Activated CD4-positive, alpha-beta T cell treated with anti-CD3 and anti-CD28 coated beads, Interleukin-2, amount 50 U/mL, for 1 hour (primary cell): ENCODE measurements at regions not wholly inside any gene's neighbourhood (a gene's known extent, or its start where the extent isn't known, plus 50 kb on each side); places are given as distances from the start of the nearest gene placed in this dataset.

Source experiments
- DNase-seq: peaks from one replicate; pipeline ENCODE4 v3.0.0-alpha.2; 2020

DNA sequence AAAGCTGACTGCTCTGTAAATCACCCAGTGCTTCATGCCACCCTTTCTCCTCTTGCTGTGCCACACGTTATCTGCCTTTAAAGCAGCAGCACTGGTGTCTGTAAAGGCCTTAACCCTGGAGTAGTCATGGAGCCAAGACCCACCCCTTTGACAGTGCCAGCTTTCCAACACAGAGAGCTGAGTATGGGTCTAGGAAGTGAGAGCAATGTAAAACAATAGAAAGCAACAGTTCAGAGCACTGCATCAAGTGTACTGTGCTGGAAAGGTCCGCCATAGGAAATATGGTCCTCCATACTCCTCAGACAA lies 139.5 kb downstream of the DAD1 start:
- DNase-seq, result no peak

DNA sequence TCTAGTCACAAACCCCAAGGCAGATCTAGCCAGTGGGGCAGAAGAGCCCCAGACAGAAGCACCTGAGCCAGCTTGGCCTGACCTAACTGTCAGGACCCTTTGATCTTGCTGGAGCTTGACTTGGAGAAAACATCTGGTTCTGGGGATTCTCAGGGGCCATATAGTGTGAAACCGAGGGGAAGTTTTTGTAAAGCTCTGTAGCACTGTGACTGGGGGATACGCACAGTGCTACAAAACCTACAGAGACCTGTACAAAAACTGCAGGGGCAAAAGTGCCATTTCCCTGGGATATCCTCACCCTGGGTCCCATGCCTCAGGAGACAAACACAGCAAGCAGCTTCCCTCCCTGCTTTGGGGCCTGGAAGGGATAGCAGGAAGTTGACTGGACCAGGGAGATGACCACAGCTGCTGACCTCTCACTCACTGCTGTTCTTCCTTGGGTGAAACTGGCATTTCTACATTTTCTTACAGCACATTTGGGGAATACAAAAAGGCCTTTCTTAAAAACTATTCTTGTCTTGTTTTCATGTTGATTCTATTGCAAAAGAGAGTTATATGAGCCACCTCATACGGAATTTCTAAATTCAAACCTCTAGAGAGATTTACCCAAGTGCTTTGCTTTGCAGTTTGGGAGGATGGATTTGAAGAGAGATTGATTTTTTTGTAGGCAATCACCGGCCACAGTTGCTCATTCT lies 140.0 kb downstream of the DAD1 start:
- DNase-seq, result no peak

DNA sequence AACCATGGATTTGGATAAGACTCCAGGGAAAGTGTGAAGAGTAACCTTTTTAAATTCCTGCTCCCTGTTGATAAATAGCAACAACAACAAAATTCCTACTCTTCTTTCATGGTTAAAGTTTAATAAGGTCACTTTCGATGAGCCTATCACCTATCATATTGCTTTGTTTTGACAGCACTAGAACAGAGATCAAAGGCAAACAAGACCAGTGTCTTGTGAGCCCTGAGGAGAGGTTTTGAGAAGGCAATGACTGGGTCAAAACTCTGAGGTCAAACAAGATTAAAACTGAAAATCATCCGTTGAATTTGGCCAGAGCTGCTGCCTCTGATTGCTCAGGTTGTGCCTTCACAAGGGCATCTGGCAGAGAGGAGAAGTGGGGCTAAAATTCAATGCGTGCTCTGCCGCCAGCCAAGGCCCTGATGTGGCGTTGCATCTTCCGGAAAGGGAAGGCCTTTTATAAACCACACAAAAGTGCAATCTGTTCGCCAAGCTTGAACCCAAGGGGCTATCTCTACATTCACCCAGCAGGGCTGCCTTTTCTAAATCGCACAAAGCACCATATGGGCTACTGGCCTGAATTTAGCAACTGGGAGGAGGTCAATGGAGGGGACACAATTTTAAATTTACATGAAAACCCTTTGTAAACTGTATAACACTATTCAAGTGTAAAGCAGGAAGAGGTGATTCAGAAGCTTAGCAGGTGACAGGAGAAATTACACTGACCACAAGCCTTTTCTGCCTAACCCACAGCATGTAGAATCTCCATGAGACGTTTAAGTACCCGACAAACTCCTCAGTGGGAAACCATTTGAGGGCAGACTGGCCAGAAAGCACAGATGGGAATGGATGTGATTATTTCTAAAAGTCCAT lies 140.8 kb downstream of the DAD1 start:
- DNase-seq, result no peak

DNA sequence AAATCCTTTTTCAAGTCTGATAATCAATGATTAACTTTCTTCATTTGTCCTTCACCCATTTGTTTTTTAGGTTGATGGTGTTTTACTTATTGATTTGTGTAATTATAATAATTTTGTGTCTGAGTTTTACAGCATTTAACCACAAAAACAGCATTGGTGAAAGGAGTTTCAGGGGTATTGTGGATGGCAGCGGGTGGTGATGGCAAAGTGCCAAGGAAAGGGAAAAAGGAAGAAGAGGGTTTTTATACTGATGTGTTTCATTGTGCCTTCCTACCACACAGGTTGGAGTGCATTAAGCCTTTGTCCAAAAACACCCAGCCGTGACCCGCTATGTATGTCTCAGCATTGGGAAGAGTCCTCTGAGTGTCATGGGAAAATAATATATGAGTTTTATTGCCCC lies 150.3 kb downstream of the DAD1 start:
- DNase-seq, result no peak

DNA sequence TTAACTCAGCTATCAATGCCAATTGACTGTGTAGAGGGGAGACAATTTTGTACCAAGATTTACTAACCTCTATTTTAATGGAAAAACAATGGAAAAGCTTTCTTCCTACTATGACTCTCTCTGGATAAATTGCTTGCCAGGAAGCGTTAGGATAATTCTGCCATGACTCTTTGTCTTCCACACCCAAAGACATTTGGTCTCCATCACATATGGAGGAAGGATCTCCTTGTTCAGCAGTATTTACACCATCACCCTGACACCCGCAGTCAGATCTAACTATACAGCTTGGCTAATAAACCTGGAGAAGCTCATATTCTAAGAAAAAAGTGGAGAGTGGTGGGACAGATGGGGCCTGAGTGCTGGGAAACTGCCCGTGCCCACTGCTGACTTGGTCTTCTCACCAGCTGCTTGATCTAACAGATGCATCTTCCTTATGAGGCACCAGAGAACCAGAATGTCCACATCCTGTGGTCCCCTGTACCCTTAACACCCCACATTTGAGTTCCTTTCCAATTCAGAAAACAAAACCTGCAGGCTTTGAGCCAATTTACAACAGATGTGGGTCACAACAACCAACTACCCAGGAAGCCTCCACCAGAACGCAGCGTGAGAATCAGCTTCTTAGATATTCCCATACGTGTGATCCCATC lies 154.0 kb downstream of the DAD1 start:
- DNase-seq, result no peak

DNA sequence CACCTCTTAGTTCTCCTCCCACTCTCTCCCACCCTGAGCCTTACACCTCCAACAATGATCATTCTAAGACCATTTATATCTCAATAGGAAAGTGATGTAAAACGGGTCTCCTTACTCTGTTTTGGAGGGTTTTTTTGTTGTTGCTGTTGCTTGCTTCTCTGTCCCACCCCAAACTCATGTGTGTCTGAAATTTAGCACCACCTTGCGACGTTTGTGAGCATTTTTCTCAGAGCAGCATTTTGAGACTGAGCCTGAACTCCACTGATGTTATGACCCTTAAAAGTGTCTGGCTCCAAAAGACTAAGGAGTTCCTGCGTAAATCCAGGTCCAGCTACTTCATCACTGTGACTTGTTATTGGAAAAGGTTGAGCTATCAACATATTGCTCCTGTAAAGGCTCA lies 155.0 kb downstream of the DAD1 start:
- DNase-seq, result no peak

DNA sequence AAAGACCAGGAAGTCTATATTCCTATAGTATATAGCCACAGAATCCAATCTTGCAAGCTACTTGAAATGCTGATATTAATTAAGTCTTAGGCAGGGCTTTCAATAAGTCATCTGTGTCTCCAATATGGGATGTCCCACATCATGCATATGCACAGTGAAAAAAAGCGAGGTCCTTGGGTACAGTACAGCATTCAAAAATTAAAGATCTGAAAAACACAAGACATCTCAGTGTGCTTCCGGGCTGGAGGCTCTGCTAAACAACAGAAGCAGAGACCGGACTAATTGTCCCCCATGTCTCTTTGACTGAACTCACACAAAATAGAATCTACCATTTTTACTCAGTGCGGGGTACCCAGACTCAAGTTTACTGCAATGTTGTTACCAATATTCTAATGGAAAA lies 156.0 kb downstream of the DAD1 start:
- no peak for DNase-seq

DNA sequence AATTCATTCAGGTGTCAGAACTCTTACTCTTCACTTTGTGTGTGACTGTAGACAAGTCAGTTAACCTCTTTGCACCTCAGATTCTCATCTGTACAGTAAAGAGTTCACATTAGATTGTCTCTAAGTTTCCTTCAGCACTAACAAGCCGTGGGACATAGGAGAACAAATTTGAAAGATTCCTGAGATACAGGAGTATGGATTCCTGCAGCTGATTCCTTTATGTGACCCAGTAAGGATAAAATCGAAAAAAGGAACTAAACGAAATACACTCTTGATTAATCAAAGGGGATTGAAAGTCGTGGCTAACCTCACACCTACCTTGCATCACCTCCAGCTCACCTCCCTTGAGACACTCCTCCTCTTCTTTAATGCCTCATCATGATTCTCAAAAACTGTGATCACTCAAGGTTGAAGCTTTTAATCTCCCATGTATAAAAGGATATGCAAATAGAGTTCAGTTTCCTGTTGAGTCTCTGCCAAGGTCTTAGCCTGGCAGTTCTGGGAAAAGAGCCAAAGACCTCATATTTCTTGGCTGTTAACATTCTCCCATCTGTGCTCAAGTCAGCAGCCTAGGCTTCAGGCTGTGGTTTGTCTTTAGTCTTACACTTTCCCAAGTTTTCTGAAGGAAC lies 156.6 kb downstream of the DAD1 start:
- no peak for DNase-seq

DNA sequence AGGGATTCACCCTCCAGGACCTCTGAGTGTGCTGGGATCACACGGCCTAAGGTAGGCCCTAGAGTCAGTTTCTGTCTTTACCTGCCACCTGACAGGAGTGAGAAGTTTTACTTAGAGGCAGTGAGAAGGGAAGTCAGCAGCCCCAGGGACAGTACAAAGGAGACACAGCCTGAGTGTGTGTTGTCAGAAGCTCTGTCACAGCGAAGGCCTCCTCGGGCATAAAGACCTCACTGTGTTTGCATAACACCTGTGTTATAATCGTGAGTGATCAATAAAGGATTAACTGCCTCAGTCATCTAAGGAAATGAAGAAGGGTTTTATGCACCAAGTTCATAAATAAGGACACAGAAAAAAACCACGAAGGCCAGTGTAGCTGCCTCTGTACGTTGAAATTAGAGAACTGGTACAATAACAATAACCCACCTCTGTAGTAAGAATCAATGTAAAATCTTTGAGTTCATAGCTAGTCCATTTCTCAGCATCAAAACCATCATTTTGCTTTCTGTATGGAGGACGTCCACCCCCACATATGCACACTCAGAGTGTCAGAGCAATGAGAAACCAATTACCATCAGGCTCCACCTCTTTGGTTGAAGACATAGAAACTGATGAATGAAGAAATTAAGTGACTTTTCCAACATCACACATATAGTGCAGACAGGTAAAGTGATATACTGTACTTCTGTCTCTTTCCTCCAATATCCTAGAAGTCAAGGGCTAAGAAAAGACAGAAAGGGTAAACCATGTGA lies 159.3 kb downstream of the DAD1 start:
- DNase-seq, result no peak

DNA sequence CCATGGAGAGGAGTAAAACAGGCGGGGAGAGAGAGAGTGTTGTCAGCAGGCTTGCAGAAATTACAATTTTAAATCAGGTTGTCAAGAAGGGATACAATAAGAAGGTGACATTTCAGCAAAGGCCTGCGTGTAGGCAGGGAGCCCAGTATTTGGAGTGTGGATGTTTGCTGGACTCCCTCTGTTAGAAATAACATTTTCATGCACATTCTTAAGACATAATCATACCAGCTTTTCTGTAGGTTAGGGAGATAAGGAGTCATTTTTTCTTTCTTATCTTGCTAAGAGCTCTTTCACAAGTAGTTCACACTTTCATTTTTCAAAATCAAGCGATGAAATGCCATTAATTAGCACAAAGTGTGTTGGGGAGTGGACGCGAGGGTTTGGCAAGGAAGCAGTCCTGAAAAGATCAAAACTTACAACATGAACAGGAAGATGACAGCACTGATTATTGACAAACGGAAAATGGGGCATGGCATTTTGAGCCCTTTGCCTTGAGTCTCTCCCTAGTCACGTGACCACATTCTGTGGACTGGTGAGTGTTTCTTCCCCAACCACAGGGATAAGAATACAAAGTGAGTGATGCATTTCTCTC lies 160.2 kb downstream of the DAD1 start:
- no peak for DNase-seq

DNA sequence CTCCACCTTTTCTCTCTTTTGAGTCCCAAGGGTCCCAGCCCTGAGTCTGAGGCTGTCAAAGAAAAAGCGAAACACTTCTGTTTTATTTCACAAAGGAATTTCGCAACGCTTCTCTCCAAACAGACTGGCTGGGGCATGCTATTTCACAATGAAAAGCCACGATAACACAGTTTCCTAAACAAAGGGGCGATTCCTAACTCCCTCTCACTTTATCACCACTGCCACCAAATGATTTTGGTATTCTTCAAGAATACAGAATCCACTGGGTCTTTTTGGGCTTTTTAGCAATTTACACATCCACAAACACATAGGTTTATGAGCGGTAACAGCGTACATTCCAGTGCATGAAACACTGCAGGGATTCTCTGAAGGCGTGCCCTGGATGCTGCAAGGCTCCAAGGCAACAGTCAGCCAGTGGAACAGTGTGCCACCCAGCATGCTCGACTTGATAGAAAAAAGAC lies 161.2 kb downstream of the DAD1 start:
- no peak for DNase-seq

DNA sequence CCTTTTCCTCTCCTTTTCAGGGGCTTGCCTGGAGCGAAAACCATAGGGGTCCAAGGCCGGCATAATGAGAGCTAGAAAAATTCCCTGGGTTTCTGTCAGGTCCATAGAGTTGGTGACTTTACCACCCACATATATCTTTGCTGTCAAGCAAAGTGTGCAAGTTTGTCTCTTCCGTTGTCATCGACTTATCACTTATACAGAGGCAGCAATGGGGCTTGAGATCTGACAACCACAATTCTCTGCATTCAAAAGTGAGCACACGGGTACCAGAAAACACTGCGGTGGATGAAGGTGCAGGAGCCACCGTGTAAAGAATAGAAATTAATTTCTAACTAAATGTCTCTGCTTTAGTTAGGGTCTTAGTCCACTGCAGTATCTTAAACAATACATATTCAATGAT lies 162.3 kb downstream of the DAD1 start:
- DNase-seq, result no peak

DNA sequence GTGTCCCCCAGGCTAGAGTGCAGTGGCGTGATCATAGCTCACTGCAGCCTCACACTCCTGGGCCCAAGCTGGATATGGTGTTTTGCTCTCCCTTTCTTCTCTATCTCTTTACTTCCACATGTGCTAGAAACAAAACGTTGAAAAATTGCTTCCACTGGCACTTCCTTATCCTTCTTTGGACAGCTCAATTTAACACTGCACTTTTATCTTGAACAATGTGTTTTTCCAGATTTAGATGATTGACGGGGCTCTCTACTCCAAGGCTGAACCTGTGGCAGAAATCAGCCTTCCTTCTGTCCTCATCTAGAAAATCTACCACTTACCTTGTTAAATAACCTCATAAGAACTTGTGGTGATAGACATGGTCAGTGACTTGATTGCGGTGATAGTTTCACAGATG lies 165.1 kb downstream of the DAD1 start:
- DNase-seq, result no peak

DNA sequence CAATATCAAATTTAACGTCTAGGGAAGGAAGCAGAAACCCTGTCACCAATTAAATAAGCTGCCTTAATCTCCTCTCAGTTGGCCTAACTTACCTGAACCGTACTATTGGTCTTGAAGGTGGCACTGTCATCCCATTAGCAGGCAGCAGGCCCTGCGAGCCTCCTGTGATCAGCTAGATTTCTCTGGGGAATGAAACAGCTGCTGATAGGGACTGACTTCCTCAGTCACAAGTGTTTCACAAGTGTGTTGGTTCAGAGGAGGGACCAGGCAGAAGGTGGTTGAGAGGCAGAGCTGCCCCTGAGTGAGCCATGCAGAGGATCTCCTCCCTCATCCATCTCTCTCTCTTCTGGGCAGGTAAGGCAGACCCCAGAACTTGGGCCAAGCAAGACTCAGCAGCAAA lies 166.8 kb downstream of the DAD1 start:
- DNase-seq, result no peak

DNA sequence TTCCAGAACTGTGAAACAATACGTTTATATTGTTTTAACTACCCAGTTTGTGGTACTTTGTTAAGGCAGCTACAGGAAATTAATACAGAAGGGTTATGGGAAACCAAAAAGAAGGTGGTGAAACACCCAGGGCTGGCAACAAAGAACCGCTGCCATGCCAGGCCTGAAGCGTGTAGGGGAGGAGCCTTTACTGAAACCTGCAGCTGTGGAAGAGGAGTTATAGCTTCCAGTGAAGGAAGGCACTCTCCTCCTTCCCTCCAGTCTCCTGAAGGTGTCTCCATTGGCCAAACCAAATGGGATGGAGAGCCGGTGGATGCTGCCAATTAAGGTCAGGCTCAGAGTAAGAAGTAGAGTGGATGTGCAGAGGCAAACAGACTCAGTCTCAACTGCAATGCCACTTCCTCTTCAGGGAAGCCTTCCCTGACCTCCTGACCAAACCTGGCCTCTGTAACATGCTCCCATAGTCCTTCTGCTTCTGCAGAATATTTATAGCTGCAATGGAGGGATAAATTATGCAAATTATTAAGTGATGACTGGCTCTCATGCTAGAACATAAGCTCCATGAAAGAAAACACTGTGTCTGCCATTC lies 168.3 kb downstream of the DAD1 start:
- no peak for DNase-seq

DNA sequence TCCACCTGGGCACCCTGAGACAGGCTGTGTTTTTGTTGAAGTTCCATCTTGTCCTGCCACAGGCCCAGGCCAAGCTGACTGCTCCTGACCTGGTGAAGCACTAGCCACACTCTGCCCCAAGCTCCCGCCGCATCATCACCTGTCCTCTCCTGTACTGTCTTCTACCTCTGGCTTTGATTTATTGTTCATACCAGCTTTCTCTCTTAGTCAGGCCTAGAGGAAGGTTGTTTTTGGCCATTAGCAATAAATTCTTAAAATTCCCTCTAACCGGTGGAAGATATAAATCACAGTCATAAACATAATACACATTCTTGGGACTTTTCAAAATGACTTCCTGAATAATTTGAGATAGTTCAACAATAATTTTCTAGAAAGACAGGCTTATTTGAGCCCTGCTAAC lies 169.4 kb downstream of the DAD1 start:
- DNase-seq, result no peak

DNA sequence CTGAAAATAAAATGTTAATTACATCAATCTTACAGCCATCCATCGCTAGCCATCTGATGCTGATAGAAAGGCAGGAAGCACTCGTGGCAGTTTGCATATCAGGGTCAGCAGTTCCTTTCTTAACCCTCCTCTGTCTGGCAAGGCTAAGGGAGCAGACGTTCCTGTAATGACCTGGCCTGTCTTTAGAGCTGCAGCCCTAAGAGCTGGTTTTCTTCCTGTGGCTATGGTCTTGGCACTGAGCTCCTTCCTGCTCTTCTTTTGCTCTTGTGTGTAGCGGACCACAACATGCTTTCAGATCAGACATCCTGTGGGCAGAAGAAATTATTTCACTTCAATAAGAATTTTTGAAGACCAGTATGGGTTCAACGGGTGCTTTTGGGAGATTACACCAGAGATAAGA lies 170.4 kb downstream of the DAD1 start:
- DNase-seq, result no peak

DNA sequence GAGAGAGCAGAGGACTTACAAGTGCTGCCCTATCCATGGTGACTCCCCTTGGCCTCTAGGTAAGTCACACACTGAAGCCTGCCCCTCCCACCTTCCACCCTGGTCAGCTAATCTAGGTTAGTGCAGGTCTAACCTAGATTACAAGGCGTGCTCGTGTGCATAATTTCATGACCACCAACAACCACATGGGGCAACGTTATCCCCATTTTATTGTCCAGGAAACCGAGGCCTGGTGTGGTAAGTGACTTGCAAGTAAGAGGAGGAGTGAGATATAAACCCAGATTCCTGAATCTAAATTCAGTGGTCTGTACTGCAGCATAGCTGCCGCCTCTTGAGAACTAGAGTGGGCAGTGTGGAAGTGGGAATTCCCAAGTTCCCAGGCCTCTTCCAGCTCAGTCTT lies 171.1 kb downstream of the DAD1 start:
- DNase-seq, result no peak

DNA sequence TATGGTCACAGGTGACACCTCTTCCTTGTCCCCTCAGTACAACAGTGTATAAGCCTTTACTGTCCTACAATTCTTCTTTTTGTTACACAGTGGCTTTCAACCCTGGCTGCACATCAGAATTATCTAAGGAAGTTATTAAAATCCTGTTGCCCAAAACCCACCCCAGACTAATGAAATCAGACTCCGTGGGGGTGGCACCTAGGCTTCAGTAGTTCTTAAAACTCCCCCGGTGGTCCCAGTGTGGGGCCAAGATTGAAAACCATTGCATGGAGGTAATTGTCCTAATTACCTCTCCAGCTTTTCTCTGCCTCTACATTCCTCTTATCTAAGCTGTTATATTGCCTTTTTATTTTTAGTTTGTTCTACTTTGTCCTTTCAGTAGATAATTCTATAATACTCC lies 172.8 kb downstream of the DAD1 start:
- no peak for DNase-seq

DNA sequence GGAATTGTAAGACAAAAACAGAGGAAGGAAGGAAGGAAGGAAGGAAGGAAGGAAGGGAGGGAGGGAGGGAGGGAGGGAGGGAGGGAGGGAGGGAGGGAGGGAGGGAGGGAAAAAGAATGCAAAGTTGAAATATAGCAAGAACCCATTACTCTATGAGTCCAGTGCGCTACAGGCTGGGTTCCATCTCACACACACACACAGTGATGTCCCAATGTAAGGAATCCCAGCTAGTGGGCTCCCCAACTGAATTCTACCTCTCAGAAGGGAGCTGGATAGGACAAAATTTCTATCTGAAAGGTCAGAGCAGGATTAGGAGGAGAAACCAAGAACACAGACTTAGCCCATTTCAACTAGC lies 173.4 kb downstream of the DAD1 start:
- DNase-seq, result no peak

DNA sequence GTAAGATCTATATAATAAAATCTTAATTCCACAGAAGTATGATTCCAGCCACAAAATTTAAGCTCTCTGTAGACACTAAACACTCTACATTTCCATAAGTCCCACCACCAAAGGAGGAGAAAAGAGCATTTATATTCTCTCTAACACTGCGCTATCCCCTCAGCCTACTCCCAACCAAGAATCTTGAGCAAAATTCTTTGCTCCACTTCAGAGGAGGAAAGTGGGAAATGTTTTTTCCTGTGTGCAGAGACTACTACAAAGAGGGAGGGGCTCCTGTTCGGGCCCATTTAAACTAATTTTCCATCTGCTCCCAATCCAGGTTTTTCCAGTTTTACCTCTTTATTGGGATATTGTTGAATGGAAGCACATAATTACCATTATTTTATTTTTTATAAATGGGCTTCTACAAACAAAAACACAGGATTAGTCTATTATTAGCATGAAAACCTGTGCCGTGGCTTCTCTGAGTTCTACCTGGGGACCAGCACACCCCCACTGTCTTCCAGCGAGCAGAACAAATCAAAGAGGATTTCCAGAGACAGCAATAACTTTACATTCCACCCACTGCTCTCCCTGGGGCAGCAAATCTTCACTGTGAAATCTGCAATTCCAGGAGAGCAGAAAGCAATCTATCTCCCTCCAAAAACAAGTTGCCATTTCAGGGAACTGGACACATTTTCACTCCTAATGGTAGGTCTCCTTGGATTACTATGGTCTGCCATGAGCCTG lies 174.0 kb downstream of the DAD1 start:
- DNase-seq, result no peak
